ENCODE measurements at regions not wholly inside any gene's neighbourhood (a gene's known extent, or its start where the extent isn't known, plus 50 kb on each side); places are given as distances from the start of the nearest gene placed in this dataset.
"Not testable (repeated sequence)": the region's sequence is repeated elsewhere in the genome, so short reads cannot be mapped to it uniquely, and the experiment has no call there.

DNA sequence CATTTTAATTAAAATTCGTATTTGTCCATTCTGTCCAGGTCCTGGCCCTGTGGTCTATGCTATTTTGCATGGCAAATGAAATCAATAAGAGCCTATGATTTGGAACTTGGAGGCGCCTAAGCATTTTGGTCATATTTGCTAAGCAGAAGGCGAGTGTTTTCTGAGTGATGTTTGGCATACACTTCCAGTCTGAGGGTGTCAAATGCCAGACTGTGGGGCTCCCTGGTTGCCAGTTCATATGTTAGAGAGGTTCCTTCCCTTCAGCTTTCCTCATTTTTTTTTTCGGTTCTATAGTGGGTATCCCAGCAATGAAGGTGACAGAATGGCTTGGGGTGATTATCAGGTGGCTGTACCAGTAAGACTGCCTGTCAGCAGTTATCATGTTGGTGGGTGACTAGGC, 1007.8 kb upstream of the WWC1 start:
- no peaks in the 10 kb centered on the region for H3K27me3 ChIP-seq (replicated peaks; ENCODE audit: control insufficient read depth, insufficient read depth, low read length, poor library complexity, severe bottlenecking)
- no peaks in the 10 kb centered on the region for H3K4me1 ChIP-seq (ENCODE audit: control insufficient read depth, insufficient read depth, low read length, poor library complexity, severe bottlenecking)
- H3K27ac ChIP-seq (ENCODE audit: insufficient read depth, low read length, poor library complexity, severe bottlenecking), result no peak overlapping the region
- no peak overlapping the region for H3K4me3 ChIP-seq (ENCODE audit: insufficient read depth, low read depth, low read length, poor library complexity, severe bottlenecking)
- no peaks in the 10 kb centered on the region for H3K36me3 ChIP-seq (ENCODE audit: control insufficient read depth, insufficient read depth, low read length)
- H3K9me3 ChIP-seq (ENCODE audit: control insufficient read depth, low read length), result no peaks in the 10 kb centered on the region
- DNase-seq, result no peak

DNA sequence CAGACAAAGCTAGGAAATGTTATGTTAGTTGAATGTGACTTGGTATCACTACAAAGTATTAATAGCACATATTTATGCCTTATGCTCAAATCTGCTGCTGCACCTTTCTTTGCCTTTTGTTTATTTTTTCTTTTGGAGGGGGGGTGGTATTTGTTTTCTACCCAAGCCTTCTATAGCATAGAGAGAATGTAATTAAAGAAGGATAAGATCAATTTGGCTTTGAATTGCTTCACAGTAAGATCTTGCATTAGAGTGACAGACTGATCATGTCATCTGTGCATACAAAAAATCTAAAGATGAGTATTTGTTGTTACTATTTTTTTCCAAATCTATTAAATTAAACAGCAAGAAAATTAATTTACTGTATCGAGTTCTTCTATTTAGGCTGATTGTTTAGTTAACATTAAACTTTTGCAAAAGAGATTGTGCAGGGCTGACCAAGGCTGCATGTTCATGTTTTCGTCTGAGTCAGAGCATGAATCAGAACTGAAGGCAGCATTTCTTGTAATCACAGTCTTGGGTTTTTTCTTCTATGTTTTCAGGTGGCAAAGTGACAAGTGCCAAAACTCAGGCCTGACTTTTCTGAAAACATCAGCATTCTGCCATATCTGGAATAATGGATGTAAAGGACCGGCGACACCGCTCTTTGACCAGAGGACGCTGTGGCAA, 1007.1 kb upstream of the WWC1 start:
- DNase-seq, result no peak
- Histone ChIP-seq H3K4me3 (ENCODE audit: insufficient read depth, low read depth, low read length, poor library complexity, severe bottlenecking) (no peak overlapping the region), H3K4me1 (ENCODE audit: control insufficient read depth, insufficient read depth, low read length, poor library complexity, severe bottlenecking) (no peaks in the 10 kb centered on the region)

DNA sequence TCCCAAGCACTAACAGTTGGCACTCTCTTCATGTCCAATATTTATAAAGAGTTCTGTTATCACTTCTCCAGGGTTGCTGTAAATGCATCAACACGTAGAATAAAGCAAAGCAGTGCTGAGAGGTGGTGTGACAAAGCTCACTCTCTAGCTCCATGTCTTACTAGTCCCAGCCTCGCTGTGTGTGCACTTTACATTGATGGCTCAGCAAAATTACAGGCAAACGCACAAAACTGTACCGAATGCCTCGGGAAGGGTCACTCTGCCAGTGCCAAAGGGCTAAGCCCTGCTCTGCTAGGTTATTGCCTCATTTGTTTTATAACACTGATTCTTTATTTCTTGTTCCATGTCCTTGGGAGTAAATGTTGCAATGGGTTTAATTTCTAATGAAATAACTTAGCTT, 1005.9 kb upstream of the WWC1 start:
- Histone ChIP-seq H3K4me1 (ENCODE audit: control insufficient read depth, insufficient read depth, low read length, poor library complexity, severe bottlenecking) (no peaks in the 10 kb centered on the region), H3K4me3 (ENCODE audit: insufficient read depth, low read depth, low read length, poor library complexity, severe bottlenecking) (no peak overlapping the region), H3K27me3 (replicated peaks; ENCODE audit: control insufficient read depth, insufficient read depth, low read length, poor library complexity, severe bottlenecking) (no peaks in the 10 kb centered on the region), H3K36me3 (ENCODE audit: control insufficient read depth, insufficient read depth, low read length) (no peaks in the 10 kb centered on the region), H3K27ac (ENCODE audit: insufficient read depth, low read length, poor library complexity, severe bottlenecking) (no peak overlapping the region), H3K9me3 (ENCODE audit: control insufficient read depth, low read length) (no peaks in the 10 kb centered on the region)
- DNase-seq, result no peak

More for the DNA sequence above, 1007.1 kb upstream of the WWC1 start:
- H3K36me3 ChIP-seq (ENCODE audit: control insufficient read depth, insufficient read depth, low read length), result no peaks in the 10 kb centered on the region
- H3K27me3 ChIP-seq (replicated peaks; ENCODE audit: control insufficient read depth, insufficient read depth, low read length, poor library complexity, severe bottlenecking), result no peaks in the 10 kb centered on the region
- H3K27ac ChIP-seq (ENCODE audit: insufficient read depth, low read length, poor library complexity, severe bottlenecking), result no peak overlapping the region
- no peaks in the 10 kb centered on the region for H3K9me3 ChIP-seq (ENCODE audit: control insufficient read depth, low read length)

DNA sequence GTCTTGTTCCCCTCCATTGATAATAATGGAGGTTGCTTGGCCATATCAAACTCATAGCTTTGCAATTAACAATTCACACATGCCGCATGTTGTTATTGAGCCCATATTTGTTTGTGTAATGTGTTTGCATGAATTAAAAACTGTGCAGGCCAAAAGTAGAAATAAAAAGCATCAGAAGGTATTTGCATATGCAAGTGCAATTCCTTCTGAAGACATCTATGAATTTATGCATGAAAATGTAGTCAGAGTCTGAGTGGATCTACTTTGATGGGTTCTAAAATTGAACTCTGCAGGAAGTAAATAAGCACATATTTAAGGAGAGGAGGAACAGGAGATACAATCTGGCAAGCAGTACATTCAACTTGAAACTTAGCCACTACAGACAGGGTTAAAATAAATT, 1004.6 kb upstream of the WWC1 start:
- no peaks in the 10 kb centered on the region for H3K36me3 ChIP-seq (ENCODE audit: control insufficient read depth, insufficient read depth, low read length)
- no peaks in the 10 kb centered on the region for H3K4me1 ChIP-seq (ENCODE audit: control insufficient read depth, insufficient read depth, low read length, poor library complexity, severe bottlenecking)
- no peaks in the 10 kb centered on the region for H3K9me3 ChIP-seq (ENCODE audit: control insufficient read depth, low read length)
- H3K4me3 ChIP-seq (ENCODE audit: insufficient read depth, low read depth, low read length, poor library complexity, severe bottlenecking), result no peak overlapping the region
- no peak for DNase-seq
- H3K27me3 ChIP-seq (replicated peaks; ENCODE audit: control insufficient read depth, insufficient read depth, low read length, poor library complexity, severe bottlenecking), result no peaks in the 10 kb centered on the region
- no peak overlapping the region for H3K27ac ChIP-seq (ENCODE audit: insufficient read depth, low read length, poor library complexity, severe bottlenecking)

DNA sequence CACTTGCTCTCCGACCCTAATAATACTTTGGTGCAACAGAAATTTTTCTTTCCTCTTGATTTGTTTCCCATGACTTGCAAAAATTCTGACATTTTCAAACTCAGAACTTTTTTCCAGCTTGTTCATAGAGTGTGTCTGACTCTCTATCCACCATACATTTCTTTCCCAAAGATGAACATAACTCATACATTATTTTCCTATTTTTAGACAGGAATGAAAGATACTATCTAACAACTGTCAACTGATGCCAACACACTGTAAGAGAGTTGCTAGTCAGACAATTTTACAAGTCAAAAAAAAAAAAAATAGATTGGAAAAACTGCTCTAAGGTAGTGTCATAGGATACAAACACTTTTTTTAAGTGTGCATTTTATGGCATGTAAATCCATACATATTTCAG, 1001.0 kb upstream of the WWC1 start:
- no peak for DNase-seq
- H3K4me1 ChIP-seq (ENCODE audit: control insufficient read depth, insufficient read depth, low read length, poor library complexity, severe bottlenecking), result no peaks in the 10 kb centered on the region
- no peaks in the 10 kb centered on the region for H3K9me3 ChIP-seq (ENCODE audit: control insufficient read depth, low read length)
- no peak overlapping the region for H3K27ac ChIP-seq (ENCODE audit: insufficient read depth, low read length, poor library complexity, severe bottlenecking)
- no peaks in the 10 kb centered on the region for H3K27me3 ChIP-seq (replicated peaks; ENCODE audit: control insufficient read depth, insufficient read depth, low read length, poor library complexity, severe bottlenecking)
- no peaks in the 10 kb centered on the region for H3K36me3 ChIP-seq (ENCODE audit: control insufficient read depth, insufficient read depth, low read length)
- H3K4me3 ChIP-seq (ENCODE audit: insufficient read depth, low read depth, low read length, poor library complexity, severe bottlenecking), result no peak overlapping the region

DNA sequence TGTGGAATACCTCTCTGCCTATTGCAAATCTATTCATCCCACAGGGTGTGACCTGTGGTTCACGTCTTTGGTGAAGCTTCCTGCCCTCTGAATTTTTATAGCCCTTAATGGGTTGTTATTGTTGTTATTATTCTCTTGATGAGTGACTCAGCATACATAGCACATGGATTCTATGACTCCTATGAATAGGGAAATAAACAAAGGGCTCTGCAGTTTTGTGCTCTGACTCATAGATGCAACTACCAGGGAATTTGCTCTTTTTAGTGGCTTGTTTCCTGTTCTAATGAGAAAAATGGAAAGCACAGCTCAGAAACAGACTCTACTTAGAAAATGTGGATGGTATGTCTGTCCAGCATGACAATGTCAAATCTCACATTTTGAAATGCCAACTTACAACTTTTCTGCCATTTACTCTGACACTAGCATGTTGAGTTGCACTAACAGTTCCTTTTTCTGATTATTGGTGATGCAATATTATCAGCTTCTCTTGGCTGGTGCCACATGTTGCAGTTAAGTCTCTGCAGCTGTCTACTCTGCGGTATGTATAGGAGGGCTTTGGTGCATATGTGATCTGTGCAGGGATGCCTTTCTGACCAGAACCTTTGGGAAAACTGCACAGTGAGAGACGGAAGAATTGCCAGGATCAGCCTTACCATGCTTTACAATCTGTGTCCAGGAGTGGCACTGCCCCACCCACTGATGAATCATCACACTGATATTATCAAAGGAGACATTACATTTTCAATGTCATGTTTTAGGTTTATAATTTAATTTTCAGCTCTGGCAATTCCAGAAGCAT, 996.4 kb upstream of the WWC1 start:
- no peak overlapping the region for H3K27ac ChIP-seq (ENCODE audit: insufficient read depth, low read length, poor library complexity, severe bottlenecking)
- H3K27me3 ChIP-seq (replicated peaks; ENCODE audit: control insufficient read depth, insufficient read depth, low read length, poor library complexity, severe bottlenecking), result no peaks in the 10 kb centered on the region
- H3K9me3 ChIP-seq (ENCODE audit: control insufficient read depth, low read length), result no peaks in the 10 kb centered on the region
- no peak for DNase-seq
- no peaks in the 10 kb centered on the region for H3K36me3 ChIP-seq (ENCODE audit: control insufficient read depth, insufficient read depth, low read length)
- no peaks in the 10 kb centered on the region for H3K4me1 ChIP-seq (ENCODE audit: control insufficient read depth, insufficient read depth, low read length, poor library complexity, severe bottlenecking)
- H3K4me3 ChIP-seq (ENCODE audit: insufficient read depth, low read depth, low read length, poor library complexity, severe bottlenecking), result no peak overlapping the region

DNA sequence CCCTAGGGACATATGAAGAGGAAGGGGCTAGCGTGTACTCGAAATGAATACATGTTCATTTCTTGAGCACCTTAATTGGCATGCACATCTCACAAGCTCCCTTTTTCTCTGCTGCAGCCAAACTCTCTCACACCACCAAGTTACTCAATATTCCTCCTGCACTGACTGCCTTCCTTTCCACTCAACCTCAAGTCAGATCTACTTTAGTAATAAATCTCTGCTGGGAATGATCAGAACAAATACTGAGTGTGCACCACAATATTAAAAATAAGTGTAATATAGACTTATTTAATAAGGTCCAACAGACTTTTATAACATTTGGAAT, 995.8 kb upstream of the WWC1 start:
- no peaks in the 10 kb centered on the region for H3K9me3 ChIP-seq (ENCODE audit: control insufficient read depth, low read length)

DNA sequence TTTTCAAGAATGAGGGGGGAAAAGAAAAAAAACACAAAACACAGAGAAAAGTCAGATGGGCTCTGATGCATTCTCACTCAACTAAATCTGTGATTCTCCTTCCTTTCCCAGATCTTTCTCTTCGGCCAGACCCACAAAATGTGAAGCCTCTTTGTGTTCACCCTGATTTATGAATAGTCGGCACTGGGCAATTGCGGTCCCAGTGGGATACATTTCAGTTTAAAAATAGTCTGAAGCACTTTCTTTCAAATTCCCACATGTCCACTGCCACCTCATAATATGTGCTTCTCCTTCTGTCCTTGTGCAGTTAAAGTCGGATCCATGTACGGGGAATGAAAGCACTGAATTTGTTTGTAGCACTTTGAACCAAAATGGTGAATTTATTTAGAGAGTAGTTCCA, 995.4 kb upstream of the WWC1 start:
- Histone ChIP-seq H3K9me3 (ENCODE audit: control insufficient read depth, low read length) (no peaks in the 10 kb centered on the region), H3K27me3 (replicated peaks; ENCODE audit: control insufficient read depth, insufficient read depth, low read length, poor library complexity, severe bottlenecking) (no peaks in the 10 kb centered on the region), H3K4me3 (ENCODE audit: insufficient read depth, low read depth, low read length, poor library complexity, severe bottlenecking) (no peak overlapping the region), H3K36me3 (ENCODE audit: control insufficient read depth, insufficient read depth, low read length) (no peaks in the 10 kb centered on the region), H3K4me1 (ENCODE audit: control insufficient read depth, insufficient read depth, low read length, poor library complexity, severe bottlenecking) (no peaks in the 10 kb centered on the region), H3K27ac (ENCODE audit: insufficient read depth, low read length, poor library complexity, severe bottlenecking) (no peak overlapping the region)
- no peak for DNase-seq

More for the DNA sequence above, 995.8 kb upstream of the WWC1 start:
- H3K4me3 ChIP-seq (ENCODE audit: insufficient read depth, low read depth, low read length, poor library complexity, severe bottlenecking), result no peak overlapping the region
- no peaks in the 10 kb centered on the region for H3K36me3 ChIP-seq (ENCODE audit: control insufficient read depth, insufficient read depth, low read length)
- H3K4me1 ChIP-seq (ENCODE audit: control insufficient read depth, insufficient read depth, low read length, poor library complexity, severe bottlenecking), result no peaks in the 10 kb centered on the region
- DNase-seq, result no peak
- H3K27me3 ChIP-seq (replicated peaks; ENCODE audit: control insufficient read depth, insufficient read depth, low read length, poor library complexity, severe bottlenecking), result no peaks in the 10 kb centered on the region
- no peak overlapping the region for H3K27ac ChIP-seq (ENCODE audit: insufficient read depth, low read length, poor library complexity, severe bottlenecking)

DNA sequence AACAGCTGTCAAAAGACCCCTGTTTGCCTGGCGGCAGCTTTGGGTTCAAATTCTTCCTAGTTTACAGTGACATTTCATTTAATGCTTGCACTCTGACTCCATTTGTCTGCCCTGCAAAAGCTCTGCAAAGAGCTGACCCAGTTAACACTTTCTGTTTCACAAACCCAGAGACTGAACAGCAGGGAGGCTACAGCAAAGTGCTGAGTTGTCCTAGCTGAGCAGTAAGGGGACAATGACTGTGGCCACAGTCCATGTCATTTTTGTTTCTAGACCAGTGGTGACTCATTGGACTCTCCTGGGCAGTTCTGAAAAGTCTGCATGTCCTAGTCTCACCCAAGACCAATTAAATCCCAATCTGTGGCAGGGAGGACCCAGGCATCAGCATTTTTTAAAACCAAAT, 994.8 kb upstream of the WWC1 start:
- H3K4me1 ChIP-seq (ENCODE audit: control insufficient read depth, insufficient read depth, low read length, poor library complexity, severe bottlenecking), result no peaks in the 10 kb centered on the region
- no peak for DNase-seq
- no peaks in the 10 kb centered on the region for H3K27me3 ChIP-seq (replicated peaks; ENCODE audit: control insufficient read depth, insufficient read depth, low read length, poor library complexity, severe bottlenecking)
- no peaks in the 10 kb centered on the region for H3K9me3 ChIP-seq (ENCODE audit: control insufficient read depth, low read length)
- no peak overlapping the region for H3K4me3 ChIP-seq (ENCODE audit: insufficient read depth, low read depth, low read length, poor library complexity, severe bottlenecking)
- no peaks in the 10 kb centered on the region for H3K36me3 ChIP-seq (ENCODE audit: control insufficient read depth, insufficient read depth, low read length)
- no peak overlapping the region for H3K27ac ChIP-seq (ENCODE audit: insufficient read depth, low read length, poor library complexity, severe bottlenecking)

DNA sequence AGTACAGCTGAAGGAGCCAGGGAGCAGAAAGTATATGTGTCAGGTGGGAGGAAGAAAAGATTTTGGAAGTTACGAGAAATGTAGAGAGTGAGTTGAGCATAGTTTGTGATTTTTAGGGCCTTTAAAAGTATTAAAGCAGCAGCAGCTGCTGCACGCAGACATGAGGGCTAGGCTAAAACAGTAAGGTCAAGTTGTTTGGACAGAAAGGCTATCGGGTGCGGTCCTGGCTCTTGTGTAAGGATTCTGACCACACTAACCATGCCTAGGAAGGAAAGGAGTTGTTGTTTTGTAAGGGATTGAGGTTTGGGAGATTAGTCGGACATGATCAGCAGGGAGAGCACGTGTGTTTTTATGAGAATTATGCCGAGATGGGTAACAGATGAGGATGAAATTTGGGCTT, 991.6 kb upstream of the WWC1 start:
- not testable (repeated sequence) for H3K36me3 ChIP-seq (ENCODE audit: control insufficient read depth, insufficient read depth, low read length); DNase-seq; H3K4me3 ChIP-seq (ENCODE audit: insufficient read depth, low read depth, low read length, poor library complexity, severe bottlenecking); H3K9me3 ChIP-seq (ENCODE audit: control insufficient read depth, low read length); H3K27ac ChIP-seq (ENCODE audit: insufficient read depth, low read length, poor library complexity, severe bottlenecking); H3K4me1 ChIP-seq (ENCODE audit: control insufficient read depth, insufficient read depth, low read length, poor library complexity, severe bottlenecking); H3K27me3 ChIP-seq (replicated peaks; ENCODE audit: control insufficient read depth, insufficient read depth, low read length, poor library complexity, severe bottlenecking)

Measured in effector memory CD4-positive, alpha-beta T cell (primary cell).